ENCODE measurements at regions not wholly inside any gene's neighbourhood (a gene's known extent, or its start where the extent isn't known, plus 50 kb on each side); places are given as distances from the start of the nearest gene placed in this dataset.

DNA sequence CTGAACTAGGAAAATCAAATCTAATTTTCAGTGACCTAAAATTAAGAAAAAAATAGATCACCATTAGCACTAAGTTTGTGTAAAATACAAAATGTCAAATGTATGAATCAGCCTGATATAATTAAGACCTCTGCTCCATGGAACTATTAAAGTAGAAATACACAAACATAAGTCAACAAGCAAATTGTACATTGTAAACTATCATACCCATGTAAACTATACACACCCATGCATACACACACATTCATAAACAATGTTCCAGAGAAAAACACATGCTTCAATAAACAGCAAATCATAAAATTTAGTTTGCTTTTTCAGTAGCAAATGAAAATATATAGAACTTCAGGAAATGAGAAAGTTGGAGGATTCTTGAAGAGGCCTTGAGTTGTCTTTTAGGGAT lies 199.7 kb upstream of the VSTM2A start:
- ChIA-PET POLR2A (no interaction called here), CTCF (no interaction called here)
- H3K4me3 ChIP-seq (ENCODE audit: low read depth, low read length) = no peak overlapping the region
- no peak for DNase-seq (ENCODE audit: low read depth, low spot score)
- TF ChIP-seq CTCF (IDR thresholded peaks at IDR 0.05; ENCODE audit: insufficient read depth, low read length, missing control alignments) = no peak

GRCh38 chr7:54343511-54343910 lies 198.7 kb upstream of the VSTM2A start:
- ChIA-PET POLR2A (no interaction called here), CTCF (no interaction called here)
- no peak for DNase-seq (ENCODE audit: low read depth, low spot score)
- no peak overlapping the region for H3K4me3 ChIP-seq (ENCODE audit: low read depth, low read length)
- no peak for TF ChIP-seq CTCF (IDR thresholded peaks at IDR 0.05; ENCODE audit: insufficient read depth, low read length, missing control alignments)

GRCh38 chr7:54345746-54346145 lies 196.4 kb upstream of the VSTM2A start:
- no peak overlapping the region for H3K4me3 ChIP-seq (ENCODE audit: low read depth, low read length)
- TF ChIP-seq CTCF (IDR thresholded peaks at IDR 0.05; ENCODE audit: insufficient read depth, low read length, missing control alignments) = no peak
- ChIA-PET POLR2A (no interaction called here), CTCF (no interaction called here)
- no peak for DNase-seq (ENCODE audit: low read depth, low spot score)

DNA sequence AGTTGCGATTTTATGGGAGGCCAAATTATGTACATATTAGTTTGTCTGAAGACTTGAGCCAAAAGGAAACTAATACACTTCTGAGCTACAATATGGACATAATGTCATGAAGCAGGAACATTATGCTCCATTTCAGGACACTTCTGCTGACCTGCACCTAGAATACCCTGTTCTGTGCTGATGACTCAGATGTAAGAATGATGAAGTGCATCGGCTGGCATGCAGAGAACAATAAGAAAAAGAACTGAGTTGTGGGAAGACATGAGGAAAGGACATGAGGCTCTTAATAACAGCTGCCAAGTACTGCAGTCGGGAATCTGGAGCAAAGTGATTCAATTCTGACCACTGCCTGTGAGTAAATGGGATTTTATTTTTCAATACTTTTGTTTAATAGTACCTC lies 192.9 kb upstream of the VSTM2A start:
- H3K4me3 ChIP-seq (ENCODE audit: low read depth, low read length) = no peak overlapping the region
- ChIA-PET POLR2A (no interaction called here), CTCF (no interaction called here)
- no peak for TF ChIP-seq CTCF (IDR thresholded peaks at IDR 0.05; ENCODE audit: insufficient read depth, low read length, missing control alignments)
- no peak for DNase-seq (ENCODE audit: low read depth, low spot score)

GRCh38 chr7:54354436-54354835 lies 187.7 kb upstream of the VSTM2A start:
- H3K4me3 ChIP-seq (ENCODE audit: low read depth, low read length) = no peak overlapping the region
- ChIA-PET CTCF (no interaction called here), POLR2A (no interaction called here)
- no peak for TF ChIP-seq CTCF (IDR thresholded peaks at IDR 0.05; ENCODE audit: insufficient read depth, low read length, missing control alignments)
- no peak for DNase-seq (ENCODE audit: low read depth, low spot score)

DNA sequence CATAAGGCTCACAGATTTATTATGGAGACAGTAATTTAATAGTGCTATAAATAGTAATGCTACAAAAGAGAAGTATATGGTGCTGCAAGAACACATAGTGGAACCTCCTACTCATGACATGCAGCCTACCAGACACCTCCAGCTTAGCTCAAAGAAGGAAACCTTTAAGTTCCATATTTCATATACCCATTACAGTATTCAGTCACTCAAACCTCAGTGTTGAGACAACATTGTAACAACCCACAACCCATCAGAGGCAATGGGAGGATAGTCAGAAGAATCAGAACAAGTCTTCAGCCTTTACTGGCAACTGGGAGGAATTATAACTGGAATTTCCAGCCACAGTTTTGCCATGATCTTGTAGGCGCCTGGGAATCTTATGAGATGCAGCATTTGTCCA lies 186.3 kb upstream of the VSTM2A start:
- DNase-seq (ENCODE audit: low read depth, low spot score) = no peak
- ChIA-PET POLR2A (no interaction called here), CTCF (no interaction called here)
- TF ChIP-seq CTCF (IDR thresholded peaks at IDR 0.05; ENCODE audit: insufficient read depth, low read length, missing control alignments) = no peak
- H3K4me3 ChIP-seq (ENCODE audit: low read depth, low read length) = no peak overlapping the region

Measured in AG04449 (cell line).